Endodermal cell (in vitro differentiated cells): ENCODE measurements at regions not wholly inside any gene's neighbourhood (a gene's known extent, or its start where the extent isn't known, plus 50 kb on each side); places are given as distances from the start of the nearest gene placed in this dataset.

Source experiments
- DNase-seq: peaks from one replicate; pipeline ENCODE4 v3.0.0-alpha.2; 2017
- H3K27ac ChIP-seq: 2 replicates; pipeline ENCODE4 v1.5.1; 2013; ENCODE audit warnings: mild to moderate bottlenecking, low read depth, low read length, moderate library complexity
- H3K27me3 ChIP-seq: 2 replicates; pipeline ENCODE4 v1.6.1; 2013; ENCODE audit warnings: mild to moderate bottlenecking, low read length, moderate library complexity; ENCODE audit not compliant: insufficient read depth, control insufficient read depth, poor library complexity, severe bottlenecking
- H3K36me3 ChIP-seq: 2 replicates; pipeline ENCODE4 v1.7.0; 2013; ENCODE audit warnings: mild to moderate bottlenecking, low read length, moderate library complexity; ENCODE audit not compliant: control insufficient read depth, insufficient read depth
- H3K4me1 ChIP-seq: one replicate; pipeline ENCODE4 v1.7.0; 2013; ENCODE audit warnings: low read length; ENCODE audit not compliant: control insufficient read depth, insufficient read depth
- H3K4me3 ChIP-seq: 2 replicates; pipeline ENCODE4 v1.5.1; 2013; ENCODE audit warnings: mild to moderate bottlenecking, low read length, moderate library complexity
- H3K9ac ChIP-seq: 2 replicates; pipeline ENCODE4 v1.6.1; 2013; ENCODE audit warnings: mild to moderate bottlenecking, low read length, moderate library complexity; ENCODE audit not compliant: poor library complexity, severe bottlenecking; ENCODE audit errors: extremely low read depth
- H3K9me3 ChIP-seq: 2 replicates; pipeline ENCODE4 v1.6.1; 2013; ENCODE audit warnings: mild to moderate bottlenecking, low read length, moderate library complexity; ENCODE audit not compliant: control insufficient read depth
- H3K27ac Mint-ChIP-seq: 2 replicates; pipeline ENCODE4 v1.8.0; 2020; ENCODE audit warnings: mixed read lengths
- H3K27me3 Mint-ChIP-seq: 2 replicates; pipeline ENCODE4 v1.8.0; 2021; ENCODE audit warnings: mild to moderate bottlenecking, mixed read lengths; ENCODE audit not compliant: insufficient read depth
- H3K36me3 Mint-ChIP-seq: 2 replicates; pipeline ENCODE4 v1.8.0; 2020; ENCODE audit warnings: low read depth, mixed read lengths
- H3K4me1 Mint-ChIP-seq: 2 replicates; pipeline ENCODE4 v1.8.0; 2020; ENCODE audit warnings: mixed read lengths
- H3K4me3 Mint-ChIP-seq: 2 replicates; pipeline ENCODE4 v1.8.0; 2020; ENCODE audit warnings: mild to moderate bottlenecking, moderate library complexity, mixed read lengths
- H3K9me3 Mint-ChIP-seq: 2 replicates; pipeline ENCODE4 v1.8.0; 2020; ENCODE audit warnings: mild to moderate bottlenecking, mixed read lengths
- CTCF ChIP-seq: fragments of 200-600 bp; sonication (generic); conservative IDR thresholded peaks from 2 replicates; pipeline ENCODE4 v1.5.0; 2021; ENCODE audit warnings: antibody characterized with exemption, mild to moderate bottlenecking
- WGBS, 2 experiments: methylation state at CpG; one replicate each; pipeline versions ENCODE4 v1.1.5 to v1.1.7; 2013; ENCODE audit warnings: missing lambda C conversion rate in 2 of 2, mixed read lengths in 1 of 2; ENCODE audit not compliant: insufficient coverage in 1 of 2, insufficient read length in 1 of 2; 5-methylcytosine and 5-hydroxymethylcytosine counted together

DNA sequence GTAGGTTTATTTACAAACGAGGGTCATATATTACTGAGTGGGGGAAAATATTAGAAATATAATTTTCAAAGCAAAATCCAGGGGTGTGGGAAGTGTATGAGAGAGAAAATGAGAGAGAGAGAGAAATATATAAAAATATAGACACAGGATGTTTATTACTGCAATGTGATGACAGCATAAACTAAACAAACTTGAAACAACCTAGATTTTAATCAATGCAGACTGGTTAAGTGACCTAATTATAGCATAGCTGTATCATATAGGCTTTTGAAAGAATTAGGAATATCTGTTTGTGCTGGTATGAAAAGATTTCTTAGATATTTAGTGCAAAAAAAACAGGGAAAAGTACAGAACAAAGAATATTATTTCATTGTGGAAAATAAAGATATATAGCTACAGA is 280.5 kb downstream of the ACTL7B start:
- H3K27ac Mint-ChIP-seq, result no peak overlapping the region
- H3K4me3 Mint-ChIP-seq, result no peak overlapping the region
- H3K9me3 Mint-ChIP-seq, result no peaks in the 10 kb centered on the region
- no peak for TF ChIP-seq CTCF
- H3K4me1 ChIP-seq, result no peaks in the 10 kb centered on the region
- H3K9ac ChIP-seq, result no peak overlapping the region
- H3K27ac ChIP-seq, result no peak overlapping the region
- H3K36me3 Mint-ChIP-seq, result no peaks in the 10 kb centered on the region
- peaks cover 17% of the 10 kb centered on the region for H3K27me3 Mint-ChIP-seq
- no peak for DNase-seq
- no peak overlapping the region for H3K4me3 ChIP-seq
- H3K36me3 ChIP-seq, result no peaks in the 10 kb centered on the region
- peaks cover 6% of the 10 kb centered on the region for H3K4me1 Mint-ChIP-seq
- H3K27me3 ChIP-seq, result peaks cover 14% of the 10 kb centered on the region
- WGBS, 2 experiments, result 71 to 96% methylated on average over 1 of the region's 1 CpG
- H3K9me3 ChIP-seq, result no peaks in the 10 kb centered on the region

DNA sequence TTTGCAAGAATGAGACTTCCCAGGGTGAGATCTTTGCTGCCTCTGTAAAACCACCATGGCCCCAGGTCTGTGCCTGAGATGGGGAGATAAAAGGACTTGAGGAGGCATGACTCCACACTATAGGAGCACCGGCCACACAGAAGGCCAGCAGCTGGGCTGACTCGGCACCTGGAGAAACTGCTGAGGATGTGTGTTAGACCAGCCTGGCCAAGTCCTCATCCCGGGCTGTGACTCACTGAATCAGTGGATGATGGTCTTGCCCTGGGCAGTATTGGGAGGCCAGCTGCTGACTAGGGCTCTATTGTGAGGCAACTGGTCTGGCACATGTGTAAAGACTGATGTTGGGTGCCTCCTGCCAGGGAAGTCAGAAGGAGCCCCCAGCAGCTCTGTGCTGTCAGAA is 286.2 kb downstream of the ACTL7B start:
- Mint-ChIP-seq H3K4me1 (peaks cover 18% of the 10 kb centered on the region), H3K36me3 (no peaks in the 10 kb centered on the region), H3K9me3 (no peaks in the 10 kb centered on the region), H3K27me3 (no peaks in the 10 kb centered on the region), H3K27ac (no peak overlapping the region), H3K4me3 (no peak overlapping the region)
- Histone ChIP-seq H3K9ac (no peak overlapping the region), H3K4me3 (no peak overlapping the region), H3K36me3 (no peaks in the 10 kb centered on the region), H3K27me3 (no peaks in the 10 kb centered on the region), H3K4me1 (no peaks in the 10 kb centered on the region), H3K9me3 (no peaks in the 10 kb centered on the region), H3K27ac (no peak overlapping the region)
- 69 to 95% methylated on average over 3 of the region's 3 CpGs for WGBS, 2 experiments
- no peak for TF ChIP-seq CTCF
- DNase-seq, result no peak

- no peak for DNase-seq
- H3K27me3 Mint-ChIP-seq, result peaks cover 5% of the 10 kb centered on the region
- 95 to 100% methylated on average over 2 to 3 of the region's 3 CpGs for WGBS, 2 experiments
These were observed 287.7 kb downstream of the ACTL7B start for GRCh38 chr9:108568093-108568492.

More at GRCh38 chr9:108568093-108568492, 287.7 kb downstream of the ACTL7B start:
- Mint-ChIP-seq H3K9me3 (no peaks in the 10 kb centered on the region), H3K4me1 (peaks cover 16% of the 10 kb centered on the region), H3K27ac (no peak overlapping the region), H3K36me3 (no peaks in the 10 kb centered on the region), H3K4me3 (no peak overlapping the region)
- Histone ChIP-seq H3K27me3 (no peaks in the 10 kb centered on the region), H3K4me3 (no peak overlapping the region), H3K27ac (no peak overlapping the region), H3K9ac (no peak overlapping the region), H3K9me3 (no peaks in the 10 kb centered on the region), H3K36me3 (no peaks in the 10 kb centered on the region), H3K4me1 (no peaks in the 10 kb centered on the region)
- TF ChIP-seq CTCF, result no peak
